Activated CD4-positive, alpha-beta memory T cell treated with anti-CD3 and anti-CD28 coated beads for 36 hours (primary cell): ENCODE measurements at regions not wholly inside any gene's neighbourhood (a gene's known extent, or its start where the extent isn't known, plus 50 kb on each side); places are given as distances from the start of the nearest gene placed in this dataset.
"Not testable (repeated sequence)": the region's sequence is repeated elsewhere in the genome, so short reads cannot be mapped to it uniquely, and the experiment has no call there.

Experiments
- CTCF ChIA-PET: fragments of 350-600 bp; sonication (Branson Sonifier 250); formaldehyde crosslinking; loops from one replicate; lab custom pipeline; 2021; ENCODE audit warnings: antibody characterized with exemption, inconsistent platforms; lab: Charles Lee
- POLR2A ChIA-PET: fragments of 350-600 bp; sonication (Branson Sonifier 250); formaldehyde crosslinking; loops from one replicate; lab custom pipeline; 2021; ENCODE audit warnings: antibody characterized with exemption; lab: Charles Lee
- DNase-seq: peaks from one replicate; pipeline ENCODE4 v3.0.0-alpha.2; 2020
- H3K27ac Mint-ChIP-seq: one replicate; pipeline ENCODE4 v1.8.0; 2021; ENCODE audit warnings: mixed read lengths
- H3K27me3 Mint-ChIP-seq: one replicate; pipeline ENCODE4 v1.8.0; 2021; ENCODE audit warnings: mixed read lengths
- H3K36me3 Mint-ChIP-seq: one replicate; pipeline ENCODE4 v1.8.0; 2021; ENCODE audit warnings: mixed read lengths
- H3K4me1 Mint-ChIP-seq: one replicate; pipeline ENCODE4 v1.8.0; 2021; ENCODE audit warnings: low read depth, mixed read lengths
- H3K4me3 Mint-ChIP-seq: one replicate; pipeline ENCODE4 v1.8.0; 2021; ENCODE audit warnings: mild to moderate bottlenecking, mixed read lengths
- H3K9me3 Mint-ChIP-seq: one replicate; pipeline ENCODE4 v1.8.0; 2021; ENCODE audit warnings: mixed read lengths
- intact Hi-C: fragments of 100-400 bp; cut with micrococcal nuclease; formaldehyde crosslinking; loops from one replicate; pipeline ENCODE4 v1.15.1; 2023

DNA sequence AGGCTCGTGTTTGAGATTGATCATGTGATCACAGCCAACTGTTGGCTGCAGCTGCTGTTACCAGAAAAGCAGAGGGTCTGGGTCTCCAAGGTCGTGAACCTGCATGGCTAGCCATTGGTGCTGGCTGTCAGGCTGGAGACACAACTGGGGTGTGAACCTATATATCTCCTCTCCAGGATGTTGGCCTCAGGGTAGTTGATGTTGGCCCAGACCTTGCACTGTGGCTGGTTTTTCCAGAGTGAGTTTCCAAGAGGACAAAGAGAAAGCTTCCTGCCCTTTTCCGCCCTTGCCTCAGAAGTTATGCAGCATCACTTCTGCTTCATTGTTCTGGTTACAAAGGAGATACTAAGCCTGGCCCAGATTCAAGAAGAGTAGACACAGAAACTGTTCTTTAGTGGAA is 607.8 kb upstream of the HS3ST1 start:
- H3K27me3 Mint-ChIP-seq, result no peaks in the 10 kb centered on the region
- DNase-seq, result no peak
- no peak overlapping the region for H3K27ac Mint-ChIP-seq
- intact Hi-C loops, result no loop called here
- no peak overlapping the region for H3K4me3 Mint-ChIP-seq
- ChIA-PET POLR2A (no interaction called here), CTCF (no interaction called here)
- H3K9me3 Mint-ChIP-seq, result peaks cover 16% of the 10 kb centered on the region
- no peaks in the 10 kb centered on the region for H3K36me3 Mint-ChIP-seq
- H3K4me1 Mint-ChIP-seq, result no peaks in the 10 kb centered on the region

DNA sequence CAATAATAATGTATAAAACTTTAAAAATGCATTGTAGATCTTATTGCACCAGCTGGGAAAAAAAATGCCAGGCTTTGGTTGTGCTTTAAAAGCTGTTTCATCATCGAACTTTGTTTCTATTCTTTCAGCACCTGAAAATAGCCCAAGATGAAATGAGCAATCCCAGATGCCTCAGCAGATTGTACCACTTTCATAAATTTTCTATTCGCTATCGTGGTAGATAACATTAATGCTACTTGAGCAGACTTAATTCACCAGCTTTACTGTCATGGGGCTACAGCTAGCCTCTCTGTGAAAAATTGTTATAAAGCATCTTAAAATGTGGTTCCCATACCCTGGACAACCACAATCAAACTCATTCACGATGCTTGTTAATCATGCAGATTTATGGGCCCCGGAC is 599.6 kb upstream of the HS3ST1 start:
- POLR2A ChIA-PET, result no interaction called here
- H3K27me3 Mint-ChIP-seq, result no peaks in the 10 kb centered on the region

DNA sequence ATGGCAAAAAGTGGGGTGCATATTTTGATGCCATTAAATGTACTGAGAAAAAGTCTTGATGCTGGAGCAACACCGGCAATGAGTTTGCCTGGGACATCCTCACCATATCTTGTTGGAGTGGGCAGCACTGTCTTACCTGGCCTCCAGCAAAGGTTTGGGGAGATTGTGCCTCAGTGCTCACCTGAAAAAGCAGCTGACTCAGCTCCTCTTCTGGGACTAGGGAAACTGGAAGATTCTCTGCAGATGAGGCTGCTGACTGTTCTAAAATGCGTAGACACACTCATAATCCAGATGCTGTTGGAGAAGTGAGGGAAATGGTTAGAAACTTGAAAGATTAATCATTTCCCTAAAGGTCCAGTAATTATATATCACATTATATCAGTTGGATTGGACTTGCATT is 593.7 kb upstream of the HS3ST1 start:
- CTCF ChIA-PET, result no interaction called here
- Mint-ChIP-seq H3K9me3 (peaks cover 12% of the 10 kb centered on the region), H3K27me3 (no peaks in the 10 kb centered on the region), H3K36me3 (no peaks in the 10 kb centered on the region), H3K4me3 (no peak overlapping the region), H3K4me1 (no peaks in the 10 kb centered on the region), H3K27ac (no peak overlapping the region)
- intact Hi-C loops, result no loop called here
- DNase-seq, result no peak
- POLR2A ChIA-PET, result no interaction called here

More for the DNA sequence above, 599.6 kb upstream of the HS3ST1 start:
- Mint-ChIP-seq H3K9me3 (peaks cover 4% of the 10 kb centered on the region), H3K27ac (no peak overlapping the region), H3K4me3 (no peak overlapping the region), H3K4me1 (no peaks in the 10 kb centered on the region), H3K36me3 (no peaks in the 10 kb centered on the region)
- intact Hi-C loops, result no loop called here
- CTCF ChIA-PET, result no interaction called here
- no peak for DNase-seq

DNA sequence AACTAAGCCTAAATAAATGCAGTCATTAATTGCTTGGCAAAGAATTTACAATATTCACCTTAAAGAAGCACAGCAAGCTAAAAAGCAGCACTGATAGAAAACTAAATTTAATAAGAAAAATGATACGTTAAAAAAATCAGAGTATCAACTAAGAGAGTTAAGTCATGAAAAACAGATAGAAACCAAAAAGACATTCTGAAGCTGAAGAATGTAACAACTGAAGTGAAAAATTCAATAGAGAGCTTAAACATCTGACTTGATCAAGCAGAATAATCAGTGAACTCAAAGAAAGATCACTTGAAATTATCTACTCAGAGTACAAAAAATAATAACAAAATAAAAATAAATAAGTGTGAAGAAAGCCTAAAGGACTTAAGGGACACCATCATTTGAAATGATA is 588.0 kb upstream of the HS3ST1 start:
- intact Hi-C loops, result no loop called here
- Mint-ChIP-seq H3K27ac (no peak overlapping the region), H3K36me3 (no peaks in the 10 kb centered on the region), H3K4me1 (no peaks in the 10 kb centered on the region), H3K4me3 (no peak overlapping the region), H3K27me3 (no peaks in the 10 kb centered on the region), H3K9me3 (peaks cover 23% of the 10 kb centered on the region)
- ChIA-PET POLR2A (no interaction called here), CTCF (no interaction called here)
- no peak for DNase-seq

DNA sequence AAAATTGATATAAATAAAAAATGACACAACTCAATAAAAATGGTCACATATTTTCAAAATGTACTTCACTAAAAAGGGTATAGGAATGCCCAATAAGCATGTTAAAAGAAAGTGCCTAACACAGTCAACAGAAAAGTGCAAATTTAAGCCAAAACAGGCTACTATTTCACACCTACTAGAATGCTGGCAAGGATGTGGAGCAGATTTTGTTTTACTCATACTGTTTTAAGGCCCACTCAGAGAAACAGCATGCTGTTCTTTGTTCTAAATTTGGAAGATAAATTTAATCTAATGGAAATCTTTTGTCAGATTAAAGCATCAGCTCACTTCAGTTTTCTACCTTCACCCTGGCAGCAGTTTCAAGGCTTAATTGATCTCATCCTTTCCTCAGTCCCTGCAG is 576.8 kb upstream of the HS3ST1 start:
- intact Hi-C loops, result no loop called here
- no peak for DNase-seq
- peaks cover 6% of the 10 kb centered on the region for H3K9me3 Mint-ChIP-seq

DNA sequence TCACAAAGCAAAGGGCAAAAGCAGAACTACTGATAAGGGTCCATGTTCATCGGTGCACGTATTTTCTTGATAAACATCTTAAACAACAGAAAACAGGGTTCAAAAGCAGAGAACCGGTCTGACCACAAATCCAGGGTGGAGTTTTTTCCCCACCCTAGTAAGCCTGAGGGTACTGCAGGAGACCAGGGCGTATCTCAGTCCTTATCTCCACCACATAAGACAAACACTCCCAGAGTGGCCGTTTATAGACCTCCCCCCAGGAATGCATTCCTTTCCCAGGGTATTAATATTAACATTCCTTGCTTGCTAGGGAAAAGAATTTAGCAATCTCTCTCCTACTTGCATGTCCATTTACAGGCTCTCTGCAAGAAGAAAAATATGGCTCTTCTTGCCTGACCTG is 567.9 kb upstream of the HS3ST1 start:
- H3K27me3 Mint-ChIP-seq, intact Hi-C loops, POLR2A ChIA-PET, H3K4me3 Mint-ChIP-seq, CTCF ChIA-PET, DNase-seq, H3K36me3 Mint-ChIP-seq, H3K27ac Mint-ChIP-seq, H3K4me1 Mint-ChIP-seq: not testable (repeated sequence)
- peaks cover 30% of the 10 kb centered on the region for H3K9me3 Mint-ChIP-seq

More for the DNA sequence above, 576.8 kb upstream of the HS3ST1 start:
- Mint-ChIP-seq H3K36me3 (no peaks in the 10 kb centered on the region), H3K27ac (no peak overlapping the region), H3K4me3 (no peak overlapping the region), H3K4me1 (no peaks in the 10 kb centered on the region), H3K27me3 (no peaks in the 10 kb centered on the region)
- ChIA-PET CTCF (no interaction called here), POLR2A (no interaction called here)

DNA sequence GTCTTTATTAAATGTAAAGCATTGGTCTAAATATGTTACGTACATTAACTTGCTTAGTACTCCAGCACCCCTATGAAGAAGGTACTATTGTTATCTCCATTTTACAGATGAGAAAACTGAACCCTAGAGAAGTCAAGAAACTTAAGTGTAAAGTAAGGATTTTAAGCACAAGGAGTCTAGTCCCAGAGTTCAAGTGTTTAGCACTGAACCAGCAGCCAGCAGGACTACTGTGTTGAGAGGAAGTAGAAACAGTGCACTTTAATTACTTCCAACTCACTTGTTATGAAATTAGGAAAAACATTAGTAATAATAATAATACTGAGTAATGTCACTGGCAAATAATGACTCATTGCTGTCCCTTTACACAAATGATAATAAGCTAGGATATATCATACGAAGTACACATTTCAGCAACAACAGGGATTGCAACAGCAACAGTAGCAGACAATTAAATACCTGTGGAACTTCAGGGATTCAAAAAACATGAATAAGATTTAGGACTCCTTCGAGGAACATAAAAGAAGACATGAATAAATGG is 548.1 kb upstream of the HS3ST1 start:
- H3K9me3 Mint-ChIP-seq, result peaks cover 2% of the 10 kb centered on the region
- intact Hi-C loops, result no loop called here
- no peaks in the 10 kb centered on the region for H3K4me1 Mint-ChIP-seq
- no peak for DNase-seq
- POLR2A ChIA-PET, result no interaction called here
- no peak overlapping the region for H3K27ac Mint-ChIP-seq
- CTCF ChIA-PET, result no interaction called here
- no peaks in the 10 kb centered on the region for H3K27me3 Mint-ChIP-seq
- H3K4me3 Mint-ChIP-seq, result no peak overlapping the region
- no peaks in the 10 kb centered on the region for H3K36me3 Mint-ChIP-seq

DNA sequence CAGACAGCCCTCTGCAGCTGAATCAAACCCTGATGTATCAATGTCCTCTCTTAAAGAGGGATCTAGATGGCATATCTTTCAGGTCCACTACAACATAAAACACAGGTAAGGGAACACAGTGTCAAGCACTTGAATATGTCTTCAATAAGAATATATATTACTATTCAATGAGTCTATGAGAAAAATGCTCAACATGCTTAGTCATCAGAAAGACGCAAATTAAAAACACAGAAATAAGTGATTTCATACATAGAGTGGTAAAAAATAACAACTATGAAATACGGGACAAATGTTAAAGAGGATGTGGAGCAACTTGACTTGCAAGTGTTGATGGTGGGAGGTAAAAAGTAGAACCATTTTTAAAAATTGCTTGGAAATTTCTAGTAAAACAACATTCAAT is 544.6 kb upstream of the HS3ST1 start:
- ChIA-PET POLR2A (no interaction called here), CTCF (no interaction called here)
- intact Hi-C loops, result no loop called here
- Mint-ChIP-seq H3K9me3 (peaks cover 2% of the 10 kb centered on the region), H3K27me3 (no peaks in the 10 kb centered on the region), H3K4me3 (no peak overlapping the region), H3K27ac (no peak overlapping the region), H3K36me3 (no peaks in the 10 kb centered on the region), H3K4me1 (no peaks in the 10 kb centered on the region)
- no peak for DNase-seq

DNA sequence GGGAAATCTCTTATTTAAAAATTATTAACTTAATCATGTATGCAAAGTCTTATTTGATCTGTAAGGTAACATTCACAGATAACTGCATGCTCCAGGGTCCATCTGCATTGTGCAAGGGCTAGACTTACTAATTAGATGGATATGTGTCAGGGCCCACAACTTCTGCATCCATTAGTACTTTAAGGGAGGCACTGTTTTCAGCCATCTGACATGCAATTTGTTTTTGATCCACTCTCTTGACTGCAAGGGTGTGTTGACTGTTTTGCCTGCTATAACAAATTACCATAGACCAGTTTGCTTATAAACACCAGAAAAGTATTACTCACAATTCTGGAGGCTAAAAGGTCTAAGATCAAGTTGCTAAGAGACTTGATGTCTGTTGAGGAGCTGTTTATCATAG is 542.1 kb upstream of the HS3ST1 start:
- H3K4me1 Mint-ChIP-seq, result no peaks in the 10 kb centered on the region
- H3K36me3 Mint-ChIP-seq, result no peaks in the 10 kb centered on the region
- CTCF ChIA-PET, result no interaction called here
- H3K27ac Mint-ChIP-seq, result no peak overlapping the region
- no peak for DNase-seq
- H3K27me3 Mint-ChIP-seq, result no peaks in the 10 kb centered on the region
- H3K9me3 Mint-ChIP-seq, result peaks cover 2% of the 10 kb centered on the region
- POLR2A ChIA-PET, result no interaction called here
- H3K4me3 Mint-ChIP-seq, result no peak overlapping the region
- intact Hi-C loops, result no loop called here

DNA sequence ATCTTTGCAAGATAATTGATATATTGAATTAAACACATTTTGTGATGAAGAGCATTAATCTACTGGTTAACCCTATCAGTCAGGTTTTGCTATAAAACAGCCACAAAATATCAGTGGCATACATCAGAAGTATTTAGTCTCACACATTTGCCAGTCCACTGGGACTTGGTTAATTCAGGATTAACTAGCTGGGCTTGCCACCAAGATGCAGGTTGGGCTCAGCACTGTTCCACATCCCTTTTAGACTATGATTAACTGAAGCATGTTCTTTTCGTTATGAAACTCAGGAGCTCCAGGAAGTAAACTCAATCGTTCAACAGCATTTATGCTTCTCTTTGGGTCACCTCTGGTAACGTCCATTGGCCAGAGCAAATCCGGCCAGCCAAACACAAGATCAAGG is 538.1 kb upstream of the HS3ST1 start:
- ChIA-PET POLR2A (no interaction called here), CTCF (no interaction called here)
- H3K9me3 Mint-ChIP-seq, result peaks cover 5% of the 10 kb centered on the region
- intact Hi-C loops, result no loop called here
- DNase-seq, result no peak
- no peak overlapping the region for H3K4me3 Mint-ChIP-seq
- H3K27ac Mint-ChIP-seq, result no peak overlapping the region
- no peaks in the 10 kb centered on the region for H3K36me3 Mint-ChIP-seq
- H3K27me3 Mint-ChIP-seq, result no peaks in the 10 kb centered on the region
- H3K4me1 Mint-ChIP-seq, result no peaks in the 10 kb centered on the region

DNA sequence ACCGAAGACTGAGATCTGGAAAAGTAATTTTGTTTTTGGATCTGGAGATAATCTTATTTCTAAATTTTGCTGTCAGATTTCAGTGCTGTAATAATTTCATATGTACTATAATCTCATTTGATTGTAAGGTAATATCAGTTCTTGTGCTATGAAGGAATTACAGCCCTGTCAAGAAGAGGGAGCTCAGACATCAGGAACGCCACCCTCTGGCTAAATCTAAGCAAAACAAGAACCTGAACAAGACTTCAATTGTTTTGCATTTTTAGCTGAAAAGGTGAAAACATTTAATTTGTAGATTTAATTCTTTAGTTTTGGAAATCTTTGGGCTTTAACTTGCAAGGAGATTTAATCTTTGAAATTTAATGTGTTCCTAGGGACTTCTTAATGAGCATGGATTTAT is 525.4 kb upstream of the HS3ST1 start:
- DNase-seq, result no peak
- no peak overlapping the region for H3K4me3 Mint-ChIP-seq
- no peaks in the 10 kb centered on the region for H3K27me3 Mint-ChIP-seq
- H3K36me3 Mint-ChIP-seq, result no peaks in the 10 kb centered on the region
- no peaks in the 10 kb centered on the region for H3K9me3 Mint-ChIP-seq
- no peaks in the 10 kb centered on the region for H3K4me1 Mint-ChIP-seq
- H3K27ac Mint-ChIP-seq, result no peak overlapping the region
- CTCF ChIA-PET, result no interaction called here
- intact Hi-C loops, result no loop called here
- POLR2A ChIA-PET, result no interaction called here

DNA sequence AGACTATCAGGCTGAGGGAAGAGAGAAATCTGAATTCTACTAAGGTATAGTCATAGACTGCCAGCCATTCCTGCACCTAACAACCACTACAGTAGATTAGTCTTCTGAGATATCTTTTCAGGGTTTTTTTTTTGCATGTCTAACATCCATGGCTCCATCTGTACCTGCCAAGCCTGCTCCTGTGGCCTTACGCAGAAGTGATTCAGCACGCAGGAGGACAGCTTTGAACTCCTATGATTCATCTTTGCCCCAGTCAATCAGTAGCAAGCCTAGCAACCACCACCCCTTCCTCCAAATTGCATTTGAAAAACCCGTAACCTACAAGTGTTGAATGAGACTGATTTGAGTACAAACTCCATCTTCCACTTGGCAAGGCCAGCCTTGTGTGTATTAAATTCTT is 520.7 kb upstream of the HS3ST1 start:
- Mint-ChIP-seq H3K36me3 (no peaks in the 10 kb centered on the region), H3K4me3 (no peak overlapping the region), H3K27me3 (no peaks in the 10 kb centered on the region), H3K4me1 (no peaks in the 10 kb centered on the region), H3K27ac (no peak overlapping the region), H3K9me3 (no peaks in the 10 kb centered on the region)
- DNase-seq, result no peak
- ChIA-PET CTCF (no interaction called here), POLR2A (no interaction called here)
- intact Hi-C loops, result no loop called here

DNA sequence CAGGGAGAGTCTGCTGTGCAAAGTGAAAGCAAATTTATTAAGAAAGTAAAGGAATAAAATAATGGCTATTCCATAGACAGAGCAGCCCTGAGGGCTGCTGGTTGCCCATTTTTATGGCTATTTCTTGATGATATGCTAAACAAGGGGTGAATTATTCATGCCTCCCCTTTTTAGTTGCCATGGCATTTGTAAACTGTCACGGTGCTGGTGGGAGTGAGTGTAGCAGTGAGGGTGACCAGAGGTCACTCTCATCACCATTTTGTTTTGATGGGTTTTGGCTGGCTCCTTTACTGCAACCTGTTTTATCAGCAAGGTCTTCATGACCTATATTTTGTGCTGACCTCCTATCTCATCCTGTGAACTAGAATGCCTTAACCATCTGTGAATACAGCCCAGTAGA is 518.9 kb upstream of the HS3ST1 start:
- H3K27me3 Mint-ChIP-seq, H3K27ac Mint-ChIP-seq, H3K4me3 Mint-ChIP-seq, intact Hi-C loops, H3K4me1 Mint-ChIP-seq, H3K9me3 Mint-ChIP-seq, CTCF ChIA-PET, H3K36me3 Mint-ChIP-seq, DNase-seq, POLR2A ChIA-PET: not testable (repeated sequence)

DNA sequence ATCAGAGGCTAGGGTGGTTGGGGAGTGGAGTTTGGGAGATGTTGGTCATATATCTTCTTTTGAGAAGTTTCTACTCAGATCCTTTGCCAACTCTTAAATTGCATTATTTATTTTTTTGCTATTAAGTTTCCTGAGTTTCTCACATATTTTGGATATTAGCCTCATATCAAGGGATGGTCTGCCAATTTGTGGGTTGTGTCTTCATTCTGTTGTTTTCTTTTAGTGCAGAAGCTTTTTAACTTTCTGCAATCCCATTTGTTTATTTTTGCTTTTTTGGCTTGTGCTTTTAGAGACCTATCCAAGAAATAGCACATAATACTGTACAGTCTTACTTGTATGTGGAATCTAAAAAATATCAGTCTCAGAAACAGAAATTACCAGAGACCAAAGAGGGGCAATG is 509.2 kb upstream of the HS3ST1 start:
- Mint-ChIP-seq H3K27ac (no peak overlapping the region), H3K27me3 (no peaks in the 10 kb centered on the region), H3K9me3 (no peaks in the 10 kb centered on the region), H3K36me3 (no peaks in the 10 kb centered on the region), H3K4me1 (no peaks in the 10 kb centered on the region), H3K4me3 (no peak overlapping the region)
- DNase-seq, result no peak
- intact Hi-C loops, result no loop called here
- ChIA-PET POLR2A (no interaction called here), CTCF (no interaction called here)
